ENCODE measurements at regions not wholly inside any gene's neighbourhood (a gene's known extent, or its start where the extent isn't known, plus 50 kb on each side); places are given as distances from the start of the nearest gene placed in this dataset.

GRCh38 chr22:49106096-49106841, 721.4 kb downstream of the BRD1 start:
- TF ChIP-seq, protein P1, sequence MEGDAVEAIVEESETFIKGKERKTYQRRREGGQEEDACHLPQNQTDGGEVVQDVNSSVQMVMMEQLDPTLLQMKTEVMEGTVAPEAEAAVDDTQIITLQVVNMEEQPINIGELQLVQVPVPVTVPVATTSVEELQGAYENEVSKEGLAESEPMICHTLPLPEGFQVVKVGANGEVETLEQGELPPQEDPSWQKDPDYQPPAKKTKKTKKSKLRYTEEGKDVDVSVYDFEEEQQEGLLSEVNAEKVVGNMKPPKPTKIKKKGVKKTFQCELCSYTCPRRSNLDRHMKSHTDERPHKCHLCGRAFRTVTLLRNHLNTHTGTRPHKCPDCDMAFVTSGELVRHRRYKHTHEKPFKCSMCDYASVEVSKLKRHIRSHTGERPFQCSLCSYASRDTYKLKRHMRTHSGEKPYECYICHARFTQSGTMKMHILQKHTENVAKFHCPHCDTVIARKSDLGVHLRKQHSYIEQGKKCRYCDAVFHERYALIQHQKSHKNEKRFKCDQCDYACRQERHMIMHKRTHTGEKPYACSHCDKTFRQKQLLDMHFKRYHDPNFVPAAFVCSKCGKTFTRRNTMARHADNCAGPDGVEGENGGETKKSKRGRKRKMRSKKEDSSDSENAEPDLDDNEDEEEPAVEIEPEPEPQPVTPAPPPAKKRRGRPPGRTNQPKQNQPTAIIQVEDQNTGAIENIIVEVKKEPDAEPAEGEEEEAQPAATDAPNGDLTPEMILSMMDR (IDR thresholded peaks at IDR 0.05), result no peak
- TF ChIP-seq SIN3A (IDR thresholded peaks at IDR 0.05; ENCODE audit: borderline replicate concordance, insufficient read depth, low read depth, low read length) (no peak), REST (IDR thresholded peaks at IDR 0.05; ENCODE audit: insufficient read depth in 1 of 2, low read depth in 2 of 2, low read length in 1 of 2) (no peak), POLR2AphosphoS5 (IDR thresholded peaks at IDR 0.05; ENCODE audit: low read depth, low read length) (no peak)

All from Panc1 (cell line).